ENCODE measurements at regions not wholly inside any gene's neighbourhood (a gene's known extent, or its start where the extent isn't known, plus 50 kb on each side); places are given as distances from the start of the nearest gene placed in this dataset.

DNA sequence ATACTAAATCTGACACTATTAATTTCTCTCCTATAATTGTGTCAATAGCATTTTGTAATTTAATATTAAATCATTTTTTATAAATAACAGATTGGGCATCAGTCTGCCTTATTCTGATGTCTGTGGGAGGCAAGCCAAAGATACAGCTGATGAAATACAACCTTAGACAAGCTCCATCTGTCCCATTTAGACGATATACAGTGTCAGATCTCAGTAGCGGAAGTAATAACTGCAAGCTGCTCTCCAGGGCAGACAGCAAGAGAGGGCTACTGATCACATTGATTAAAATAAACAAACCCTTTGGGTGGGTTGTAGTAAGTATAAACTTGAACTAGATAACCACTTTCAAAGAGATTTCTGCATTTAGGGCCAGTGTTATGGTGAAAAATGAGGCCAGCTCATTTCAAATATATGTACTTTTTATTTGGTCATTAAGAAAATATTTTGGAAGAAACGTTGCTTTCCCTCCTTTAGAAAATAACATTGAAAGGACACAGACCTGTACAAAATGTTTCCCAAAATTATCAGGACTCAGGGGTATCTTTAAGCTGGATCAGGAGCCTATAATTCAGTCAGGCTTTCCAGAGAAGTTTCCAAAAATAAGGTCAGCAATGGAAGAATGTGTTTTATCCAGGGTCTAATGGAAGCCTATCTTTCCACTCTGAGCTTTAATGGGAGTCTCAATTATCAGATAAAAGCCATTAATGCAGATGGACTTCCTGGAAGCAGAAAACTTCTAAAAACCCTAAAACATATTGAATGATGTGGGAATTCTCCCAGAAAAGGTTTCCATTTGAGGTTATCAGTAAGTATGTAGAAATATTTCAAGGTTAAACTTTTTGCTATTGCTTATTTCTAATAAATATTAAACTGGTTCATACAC lies 1028.8 kb upstream of the IGFBP7 start:
- H3K9me3 ChIP-seq, result no peaks in the 10 kb centered on the region
- H3K4me3 ChIP-seq, result no peak overlapping the region
- no peaks in the 10 kb centered on the region for H3K4me1 ChIP-seq
- H3K27ac ChIP-seq, result no peak overlapping the region
- H3K27me3 ChIP-seq, result no peaks in the 10 kb centered on the region
- 42% methylated on average over 3 of the region's 3 CpGs for WGBS
- no peak for DNase-seq (ENCODE audit: low spot score in 2 of 2)
- TF ChIP-seq POLR2A (IDR thresholded peaks at IDR 0.05), result no peak
- no peaks in the 10 kb centered on the region for H3K36me3 ChIP-seq

DNA sequence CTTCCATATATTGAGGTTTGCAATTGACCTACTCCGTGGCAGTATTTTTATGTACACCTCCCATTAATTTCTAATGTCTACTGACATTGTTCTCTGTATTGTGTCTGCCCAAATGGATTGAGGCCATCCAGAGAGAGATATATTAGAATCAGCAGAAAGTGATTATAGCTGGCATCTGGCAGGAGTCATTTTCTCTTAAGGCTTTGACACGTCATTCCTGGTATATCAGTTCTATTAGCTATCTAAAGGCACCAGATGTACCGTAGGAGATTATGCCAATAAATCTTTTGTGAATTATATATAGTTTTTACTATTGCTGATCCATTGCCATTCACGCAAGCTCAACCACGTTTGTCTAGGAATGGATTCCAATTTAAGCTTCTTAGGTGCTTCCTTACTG lies 1026.4 kb upstream of the IGFBP7 start:
- no peaks in the 10 kb centered on the region for H3K27me3 ChIP-seq
- no peaks in the 10 kb centered on the region for H3K4me1 ChIP-seq
- 49% methylated on average over 5 of the region's 5 CpGs for WGBS
- H3K9me3 ChIP-seq, result no peaks in the 10 kb centered on the region
- H3K36me3 ChIP-seq, result no peaks in the 10 kb centered on the region
- no peak overlapping the region for H3K27ac ChIP-seq
- DNase-seq (ENCODE audit: low spot score in 2 of 2), result no peak
- TF ChIP-seq POLR2A (IDR thresholded peaks at IDR 0.05) (no peak), EP300 (IDR thresholded peaks at IDR 0.05) (no peak), POLR2AphosphoS5 (IDR thresholded peaks at IDR 0.05) (no peak)
- TF ChIP-seq, protein P1, sequence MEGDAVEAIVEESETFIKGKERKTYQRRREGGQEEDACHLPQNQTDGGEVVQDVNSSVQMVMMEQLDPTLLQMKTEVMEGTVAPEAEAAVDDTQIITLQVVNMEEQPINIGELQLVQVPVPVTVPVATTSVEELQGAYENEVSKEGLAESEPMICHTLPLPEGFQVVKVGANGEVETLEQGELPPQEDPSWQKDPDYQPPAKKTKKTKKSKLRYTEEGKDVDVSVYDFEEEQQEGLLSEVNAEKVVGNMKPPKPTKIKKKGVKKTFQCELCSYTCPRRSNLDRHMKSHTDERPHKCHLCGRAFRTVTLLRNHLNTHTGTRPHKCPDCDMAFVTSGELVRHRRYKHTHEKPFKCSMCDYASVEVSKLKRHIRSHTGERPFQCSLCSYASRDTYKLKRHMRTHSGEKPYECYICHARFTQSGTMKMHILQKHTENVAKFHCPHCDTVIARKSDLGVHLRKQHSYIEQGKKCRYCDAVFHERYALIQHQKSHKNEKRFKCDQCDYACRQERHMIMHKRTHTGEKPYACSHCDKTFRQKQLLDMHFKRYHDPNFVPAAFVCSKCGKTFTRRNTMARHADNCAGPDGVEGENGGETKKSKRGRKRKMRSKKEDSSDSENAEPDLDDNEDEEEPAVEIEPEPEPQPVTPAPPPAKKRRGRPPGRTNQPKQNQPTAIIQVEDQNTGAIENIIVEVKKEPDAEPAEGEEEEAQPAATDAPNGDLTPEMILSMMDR (IDR thresholded peaks at IDR 0.05), result no peak
- H3K4me3 ChIP-seq, result no peak overlapping the region

DNA sequence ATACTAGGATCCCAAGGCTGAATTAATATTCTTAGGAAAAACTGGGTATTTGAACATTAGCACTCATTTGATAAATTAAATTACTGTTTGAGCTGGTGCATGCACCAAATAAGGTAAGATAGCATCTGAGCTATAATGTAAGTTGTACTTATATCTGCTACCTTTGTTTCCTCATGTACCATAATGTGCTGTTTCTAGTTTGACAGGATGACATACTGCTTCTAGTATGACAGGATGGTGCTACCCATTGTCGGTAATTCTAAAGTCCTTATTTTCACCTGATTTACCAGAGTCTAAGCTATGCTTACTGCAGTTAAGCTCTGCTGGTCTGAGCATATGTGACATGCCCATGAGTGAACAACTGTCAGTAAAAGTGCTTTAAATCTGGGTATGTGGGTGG lies 1017.5 kb upstream of the IGFBP7 start:
- H3K4me3 ChIP-seq, result no peak overlapping the region
- no peak for TF ChIP-seq EP300 (IDR thresholded peaks at IDR 0.05)
- TF ChIP-seq, protein P1 (IDR thresholded peaks at IDR 0.05), result no peak
- no peak for TF ChIP-seq POLR2AphosphoS5 (IDR thresholded peaks at IDR 0.05)
- TF ChIP-seq POLR2A (IDR thresholded peaks at IDR 0.05), result no peak
- no peaks in the 10 kb centered on the region for H3K9me3 ChIP-seq
- H3K27ac ChIP-seq, result no peak overlapping the region
- 59% methylated on average over 1 of the region's 1 CpG for WGBS
- no peaks in the 10 kb centered on the region for H3K27me3 ChIP-seq
- no peaks in the 10 kb centered on the region for H3K4me1 ChIP-seq
- DNase-seq (ENCODE audit: low spot score in 2 of 2), result no peak
- no peaks in the 10 kb centered on the region for H3K36me3 ChIP-seq

DNA sequence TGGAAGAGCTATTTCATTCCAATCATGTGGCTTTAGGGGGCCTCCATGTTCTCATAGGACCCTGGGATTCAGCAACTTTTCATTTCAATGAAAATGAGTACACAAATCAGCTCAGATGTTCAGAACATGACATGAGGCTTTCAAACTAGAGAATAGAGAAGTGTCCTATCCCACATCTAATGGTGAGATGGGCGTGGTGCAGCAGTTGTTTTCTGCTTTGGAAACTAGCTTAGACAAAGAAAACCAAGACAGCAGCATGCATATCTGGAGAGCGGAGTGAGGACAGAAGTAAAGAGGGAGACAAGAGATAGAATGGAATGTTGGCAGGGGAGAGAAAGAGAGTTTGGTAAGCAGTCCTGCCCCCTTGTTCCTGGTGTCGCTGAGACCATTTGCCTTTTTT lies 1009.1 kb upstream of the IGFBP7 start:
- no peaks in the 10 kb centered on the region for H3K27me3 ChIP-seq
- H3K4me3 ChIP-seq, result no peak overlapping the region
- H3K9me3 ChIP-seq, result no peaks in the 10 kb centered on the region
- DNase-seq (ENCODE audit: low spot score in 2 of 2), result no peak
- no peaks in the 10 kb centered on the region for H3K36me3 ChIP-seq
- 92% methylated on average over 3 of the region's 3 CpGs for WGBS
- no peak overlapping the region for H3K27ac ChIP-seq
- H3K4me1 ChIP-seq, result no peaks in the 10 kb centered on the region
- no peak for TF ChIP-seq EP300 (IDR thresholded peaks at IDR 0.05)
- TF ChIP-seq, protein P1 (IDR thresholded peaks at IDR 0.05), result no peak
- TF ChIP-seq POLR2AphosphoS5 (IDR thresholded peaks at IDR 0.05), result no peak
- TF ChIP-seq POLR2A (IDR thresholded peaks at IDR 0.05), result no peak

DNA sequence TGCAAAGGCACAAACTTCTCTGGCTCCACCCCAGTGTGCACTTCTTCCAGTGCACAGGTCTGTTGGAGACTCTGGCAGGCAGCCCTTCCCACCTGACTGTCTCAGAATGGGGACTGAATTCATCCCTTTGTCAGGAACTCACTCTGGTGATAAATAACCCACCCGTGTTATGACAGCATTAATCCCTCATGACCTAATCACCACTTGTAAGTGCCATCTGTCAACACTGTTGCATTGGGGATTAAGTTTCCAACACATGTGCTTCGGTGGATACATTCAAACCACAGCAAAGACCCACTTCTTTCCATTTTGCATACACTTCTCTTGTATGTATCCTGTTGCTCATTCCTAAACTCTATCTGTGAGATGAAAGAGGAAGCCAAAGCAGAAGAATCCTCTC lies 1002.9 kb upstream of the IGFBP7 start:
- Histone ChIP-seq H3K36me3 (no peaks in the 10 kb centered on the region), H3K4me1 (no peaks in the 10 kb centered on the region), H3K9me3 (no peaks in the 10 kb centered on the region), H3K27ac (no peak overlapping the region), H3K4me3 (no peak overlapping the region), H3K27me3 (no peaks in the 10 kb centered on the region)
- TF ChIP-seq POLR2A (IDR thresholded peaks at IDR 0.05), result no peak
- TF ChIP-seq, protein P1 (IDR thresholded peaks at IDR 0.05), result no peak
- TF ChIP-seq EP300 (IDR thresholded peaks at IDR 0.05), result no peak
- no peak for TF ChIP-seq POLR2AphosphoS5 (IDR thresholded peaks at IDR 0.05)
- no peak for DNase-seq (ENCODE audit: low spot score in 2 of 2)
- WGBS, result 56% methylated on average over 2 of the region's 2 CpGs

Data from suprapubic skin (tissue), 4 donors.